Osteoblast (primary cell): ENCODE measurements at regions not wholly inside any gene's neighbourhood (a gene's known extent, or its start where the extent isn't known, plus 50 kb on each side); places are given as distances from the start of the nearest gene placed in this dataset.

ENCODE experiments used
- DNase-seq: peaks from one replicate; pipeline ENCODE4 v3.0.0; 2011; ENCODE audit warnings: low spot score, mixed read lengths; ENCODE audit not compliant: insufficient read length; ENCODE audit errors: missing footprints
- H2AFZ ChIP-seq: 2 replicates; pipeline ENCODE4 v1.6.0; 2011; ENCODE audit warnings: mild to moderate bottlenecking, low read length
- H3K27ac ChIP-seq: 2 replicates; pipeline ENCODE4 v1.5.1; 2011; ENCODE audit warnings: mild to moderate bottlenecking, low read depth, low read length, moderate library complexity
- H3K27me3 ChIP-seq: 2 replicates; pipeline ENCODE4 v1.6.0; 2012; ENCODE audit warnings: mild to moderate bottlenecking, control low read depth, inconsistent platforms, low read length, moderate library complexity; ENCODE audit not compliant: insufficient read depth
- H3K36me3 ChIP-seq: 2 replicates; pipeline ENCODE4 v1.5.1; 2011; ENCODE audit warnings: mild to moderate bottlenecking, low read length, control low read depth, moderate library complexity; ENCODE audit not compliant: insufficient read depth
- H3K4me1 ChIP-seq: 2 replicates; pipeline ENCODE4 v1.5.1; 2011; ENCODE audit warnings: mild to moderate bottlenecking, low read length, control low read depth, moderate library complexity; ENCODE audit not compliant: insufficient read depth
- H3K4me2 ChIP-seq: 2 replicates; pipeline ENCODE4 v1.6.0; 2011; ENCODE audit warnings: mild to moderate bottlenecking, low read length; ENCODE audit not compliant: insufficient read depth
- H3K4me3 ChIP-seq: fragments of 200-600 bp; sonication (generic); 3 replicates; pipeline ENCODE4 v1.5.1; 2012; ENCODE audit warnings: mild to moderate bottlenecking, low read length, inconsistent platforms; ENCODE audit not compliant: insufficient read depth
- H3K79me2 ChIP-seq: 2 replicates; pipeline ENCODE4 v1.6.0; 2012; ENCODE audit warnings: mild to moderate bottlenecking, low read length, control low read depth, inconsistent platforms; ENCODE audit not compliant: insufficient read depth
- H3K9me3 ChIP-seq: 2 replicates; pipeline ENCODE4 v1.5.1; 2011; ENCODE audit warnings: low read depth, low read length, control low read depth
- H4K20me1 ChIP-seq: 2 replicates; pipeline ENCODE4 v1.6.0; 2012; ENCODE audit warnings: mild to moderate bottlenecking, low read length, control low read depth; ENCODE audit not compliant: insufficient read depth
- TF ChIP-seq, protein P1 (sequence below): IDR thresholded peaks from 2 replicates; pipeline ENCODE4 v1.5.1; 2011; ENCODE audit warnings: mild to moderate bottlenecking, low read depth, low read length, moderate library complexity; ENCODE audit errors: extremely low read depth

GRCh38 chr5:5079876-5080275 lies 60.3 kb upstream of the ADAMTS16 start:
- no peaks in the 10 kb centered on the region for H3K9me3 ChIP-seq
- H3K4me3 ChIP-seq: no peak overlapping the region
- no peaks in the 10 kb centered on the region for H4K20me1 ChIP-seq
- H3K36me3 ChIP-seq: no peaks in the 10 kb centered on the region
- no peak for DNase-seq
- H3K79me2 ChIP-seq: no peaks in the 10 kb centered on the region
- H2AFZ ChIP-seq: no peak overlapping the region
- TF ChIP-seq, protein P1, sequence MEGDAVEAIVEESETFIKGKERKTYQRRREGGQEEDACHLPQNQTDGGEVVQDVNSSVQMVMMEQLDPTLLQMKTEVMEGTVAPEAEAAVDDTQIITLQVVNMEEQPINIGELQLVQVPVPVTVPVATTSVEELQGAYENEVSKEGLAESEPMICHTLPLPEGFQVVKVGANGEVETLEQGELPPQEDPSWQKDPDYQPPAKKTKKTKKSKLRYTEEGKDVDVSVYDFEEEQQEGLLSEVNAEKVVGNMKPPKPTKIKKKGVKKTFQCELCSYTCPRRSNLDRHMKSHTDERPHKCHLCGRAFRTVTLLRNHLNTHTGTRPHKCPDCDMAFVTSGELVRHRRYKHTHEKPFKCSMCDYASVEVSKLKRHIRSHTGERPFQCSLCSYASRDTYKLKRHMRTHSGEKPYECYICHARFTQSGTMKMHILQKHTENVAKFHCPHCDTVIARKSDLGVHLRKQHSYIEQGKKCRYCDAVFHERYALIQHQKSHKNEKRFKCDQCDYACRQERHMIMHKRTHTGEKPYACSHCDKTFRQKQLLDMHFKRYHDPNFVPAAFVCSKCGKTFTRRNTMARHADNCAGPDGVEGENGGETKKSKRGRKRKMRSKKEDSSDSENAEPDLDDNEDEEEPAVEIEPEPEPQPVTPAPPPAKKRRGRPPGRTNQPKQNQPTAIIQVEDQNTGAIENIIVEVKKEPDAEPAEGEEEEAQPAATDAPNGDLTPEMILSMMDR: no peak
- no peaks in the 10 kb centered on the region for H3K4me1 ChIP-seq
- no peak overlapping the region for H3K27ac ChIP-seq
- H3K4me2 ChIP-seq: no peak overlapping the region
- H3K27me3 ChIP-seq: peaks cover 7% of the 10 kb centered on the region

- no peaks in the 10 kb centered on the region for H3K9me3 ChIP-seq
- no peak for DNase-seq
- H3K4me2 ChIP-seq: no peak overlapping the region
- no peak overlapping the region for H3K27ac ChIP-seq
- H3K4me3 ChIP-seq: no peak overlapping the region
- no peaks in the 10 kb centered on the region for H4K20me1 ChIP-seq
- H3K36me3 ChIP-seq: no peaks in the 10 kb centered on the region
- TF ChIP-seq, protein P1: no peak
- H3K27me3 ChIP-seq: peaks cover 7% of the 10 kb centered on the region
- H3K4me1 ChIP-seq: no peaks in the 10 kb centered on the region
- H2AFZ ChIP-seq: no peak overlapping the region
- H3K79me2 ChIP-seq: no peaks in the 10 kb centered on the region
Measured at GRCh38 chr5:5080790-5081189, 59.3 kb upstream of the ADAMTS16 start.

DNA sequence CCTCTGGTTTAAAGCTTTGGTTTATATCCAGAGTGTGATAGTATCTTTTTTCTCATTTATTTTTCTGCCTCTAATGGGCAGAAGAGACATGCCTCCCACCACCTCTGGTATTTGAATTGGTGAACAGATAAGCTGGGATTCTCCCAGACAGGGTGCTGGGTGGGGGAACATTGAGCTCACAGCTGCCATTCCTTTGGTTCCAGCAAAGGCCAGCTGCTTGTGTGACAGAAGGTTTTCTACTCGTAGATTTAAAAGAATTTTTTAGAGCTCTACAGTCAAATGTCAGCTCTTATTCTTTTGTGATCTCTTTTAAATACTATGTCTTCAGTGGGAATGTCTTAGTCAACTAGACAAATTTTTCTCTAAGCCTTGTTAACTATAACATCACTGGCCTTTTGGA lies 54.7 kb upstream of the ADAMTS16 start:
- Histone ChIP-seq H3K9me3 (no peaks in the 10 kb centered on the region), H3K36me3 (no peaks in the 10 kb centered on the region), H3K4me2 (no peak overlapping the region), H2AFZ (no peak overlapping the region), H3K79me2 (no peaks in the 10 kb centered on the region), H3K4me1 (no peaks in the 10 kb centered on the region), H3K27me3 (no peaks in the 10 kb centered on the region), H4K20me1 (no peaks in the 10 kb centered on the region), H3K27ac (no peak overlapping the region), H3K4me3 (no peak overlapping the region)
- DNase-seq: no peak
- TF ChIP-seq, protein P1: no peak

DNA sequence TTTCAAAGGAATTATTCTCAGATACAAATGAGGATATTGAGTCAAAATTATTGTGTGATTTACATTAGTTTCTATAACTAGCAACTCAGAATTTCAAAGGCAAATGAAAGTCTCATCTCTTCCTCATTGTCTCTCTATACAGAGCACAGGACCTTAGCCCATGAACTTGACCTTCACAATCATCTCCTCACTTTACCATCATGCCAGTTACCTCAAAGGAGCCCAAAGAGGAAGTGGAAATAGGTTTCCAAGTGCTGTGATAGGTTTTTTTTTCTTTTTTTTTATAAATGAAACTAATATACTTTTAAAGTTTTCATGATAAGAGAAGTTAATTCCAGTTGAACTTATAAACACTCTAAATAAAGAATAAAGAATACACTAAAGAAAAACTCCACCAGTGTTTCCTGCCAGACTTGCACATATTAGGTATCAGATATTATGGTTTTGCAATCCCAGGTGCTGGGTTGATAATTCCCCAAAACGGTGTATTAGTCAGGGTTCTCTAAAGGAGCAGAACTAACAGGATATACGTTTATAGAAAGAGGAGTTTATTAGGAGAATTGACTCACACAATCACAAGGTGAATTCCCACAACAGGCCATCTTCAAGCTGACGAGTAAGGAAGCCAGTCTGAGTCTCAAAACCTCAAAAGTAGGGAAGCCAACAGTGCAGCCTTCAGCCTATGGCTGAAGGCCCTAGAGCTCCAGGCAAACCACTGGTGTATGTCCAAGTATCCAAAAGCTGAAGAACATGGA lies 50.1 kb upstream of the ADAMTS16 start:
- no peak overlapping the region for H3K27ac ChIP-seq
- TF ChIP-seq, protein P1: no peak
- DNase-seq: no peak
- H3K27me3 ChIP-seq: no peaks in the 10 kb centered on the region
- H3K4me1 ChIP-seq: no peaks in the 10 kb centered on the region
- H3K36me3 ChIP-seq: no peaks in the 10 kb centered on the region
- no peaks in the 10 kb centered on the region for H3K79me2 ChIP-seq
- H3K4me3 ChIP-seq: no peak overlapping the region
- H3K9me3 ChIP-seq: no peaks in the 10 kb centered on the region
- no peaks in the 10 kb centered on the region for H4K20me1 ChIP-seq
- H3K4me2 ChIP-seq: no peak overlapping the region
- H2AFZ ChIP-seq: no peak overlapping the region
